ENCODE measurements at regions not wholly inside any gene's neighbourhood (a gene's known extent, or its start where the extent isn't known, plus 50 kb on each side); places are given as distances from the start of the nearest gene placed in this dataset.

DNA sequence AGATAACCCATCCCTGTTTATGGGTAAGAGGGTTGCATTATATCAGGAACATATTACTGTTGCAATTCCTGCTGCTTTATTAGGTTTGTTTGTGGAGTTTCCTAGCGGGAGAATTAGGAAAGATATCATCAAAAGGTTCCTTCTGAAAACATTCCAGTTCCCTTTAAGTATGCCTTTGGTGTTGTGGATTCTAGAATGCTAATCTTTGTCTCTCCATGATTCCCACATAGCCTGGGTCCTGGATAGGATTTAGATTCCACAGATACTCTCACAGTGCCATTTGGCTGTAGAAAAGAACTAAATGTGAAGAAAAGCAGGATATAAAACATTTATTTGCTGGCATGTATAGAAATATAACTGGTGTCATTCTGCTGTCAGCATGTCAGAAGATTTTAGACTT is 338.7 kb downstream of the PCDH18 start:
- DNase-seq = no peak

GRCh38 chr4:137181293-137181899 is 350.9 kb downstream of the PCDH18 start:
- no peak for DNase-seq

DNA sequence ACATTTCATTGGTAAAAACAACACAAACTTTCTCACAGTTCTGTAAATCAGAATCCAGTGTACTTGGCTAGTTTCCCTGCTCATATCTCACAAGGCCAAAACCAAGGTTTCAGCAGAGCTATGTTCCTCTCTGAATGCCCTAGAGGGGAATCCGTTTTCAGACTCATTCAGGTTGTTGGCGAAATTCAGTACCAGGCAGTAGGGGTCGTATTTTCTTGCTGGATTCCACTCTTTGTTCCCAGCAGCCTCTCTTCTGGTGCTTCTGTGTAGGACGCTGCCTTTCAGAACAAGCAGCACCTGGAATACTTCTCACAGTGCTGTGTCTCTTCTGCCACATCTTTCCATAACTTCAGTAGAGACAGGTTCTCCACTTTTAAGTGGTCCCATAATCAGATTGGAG is 351.9 kb downstream of the PCDH18 start:
- DNase-seq = no peak

DNA sequence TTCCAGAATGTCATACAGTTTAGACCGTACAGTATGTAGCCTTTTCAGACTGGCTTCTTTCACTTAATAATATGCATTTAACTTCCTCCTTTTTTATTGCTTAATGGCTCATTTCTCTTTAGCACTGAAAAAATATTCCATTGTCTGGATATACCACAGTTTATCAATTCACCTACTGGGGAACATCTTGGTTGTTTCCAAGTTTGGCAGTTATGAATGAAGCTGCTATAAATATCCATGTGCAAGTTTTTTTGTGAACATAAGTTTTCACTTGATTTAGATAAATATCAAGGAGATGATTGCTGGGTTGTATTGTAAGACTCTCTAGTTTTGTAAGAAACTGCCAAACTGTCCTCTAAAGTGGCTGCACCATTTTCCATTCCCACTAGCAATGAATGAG is 375.5 kb downstream of the PCDH18 start:
- no peak for DNase-seq

DNA sequence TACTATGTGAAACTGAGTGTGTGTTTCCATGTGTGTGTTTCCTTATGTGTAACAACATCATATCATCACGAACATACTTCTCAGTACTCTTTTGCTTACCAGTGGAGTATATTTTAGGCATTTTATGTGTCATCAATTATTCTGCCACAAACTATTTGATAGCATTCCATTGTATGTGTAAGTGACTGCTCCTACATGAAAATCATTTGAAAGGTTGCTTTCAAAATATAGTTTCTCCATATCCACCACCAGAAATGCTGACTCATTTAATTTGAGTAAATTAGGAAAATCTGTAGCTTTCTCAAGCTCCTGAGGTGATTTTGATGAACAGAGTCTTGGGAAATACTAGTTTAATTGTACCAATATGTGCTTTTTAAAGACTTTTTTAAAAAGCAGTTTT is 376.2 kb downstream of the PCDH18 start:
- no peak for DNase-seq

DNA sequence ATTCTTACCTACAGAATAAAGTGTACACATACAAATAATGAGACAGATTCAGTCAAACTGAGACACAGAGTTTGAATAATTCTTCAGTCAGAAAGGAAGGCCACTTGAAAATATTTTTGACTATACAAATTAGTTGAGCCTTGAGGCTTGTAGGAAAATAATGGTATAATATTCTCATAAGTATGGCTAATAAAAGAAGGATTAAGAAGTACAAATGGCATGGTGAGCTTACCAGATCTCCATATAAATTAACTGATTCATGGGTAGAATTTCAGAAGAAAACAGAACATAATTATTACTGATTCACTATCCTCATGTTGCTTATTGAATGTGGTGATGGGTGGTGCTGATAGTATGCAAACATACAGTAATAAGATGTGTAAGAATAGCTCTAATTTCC is 401.1 kb downstream of the PCDH18 start:
- DNase-seq = no peak

DNA sequence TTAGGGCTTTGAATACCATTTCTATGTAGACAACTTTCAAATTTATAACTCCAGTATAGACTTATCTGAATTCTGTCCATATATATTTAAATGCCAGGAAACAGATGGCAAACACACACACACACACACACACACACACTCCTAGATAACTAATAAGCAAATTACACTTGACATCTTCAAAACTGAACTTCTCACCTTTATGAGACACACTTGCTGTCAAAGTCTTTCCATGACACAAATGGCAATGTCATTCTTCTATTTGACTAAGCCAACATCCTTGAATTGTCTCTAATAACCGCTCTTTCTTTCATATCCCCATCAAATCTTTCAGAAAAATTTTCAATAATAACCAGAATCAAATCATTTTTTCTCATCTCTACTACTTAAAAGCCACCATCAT is 402.4 kb downstream of the PCDH18 start:
- no peak for DNase-seq

- DNase-seq = no peak
Measured at GRCh38 chr4:137129441-137129840, 402.9 kb downstream of the PCDH18 start.

- no peak for DNase-seq
Measured at GRCh38 chr4:137125011-137125410, 407.3 kb downstream of the PCDH18 start.

- no peak for DNase-seq
Measured at GRCh38 chr4:137124278-137124932, 407.9 kb downstream of the PCDH18 start.

GRCh38 chr4:137122876-137123275 is 409.4 kb downstream of the PCDH18 start:
- no peak for DNase-seq

DNA sequence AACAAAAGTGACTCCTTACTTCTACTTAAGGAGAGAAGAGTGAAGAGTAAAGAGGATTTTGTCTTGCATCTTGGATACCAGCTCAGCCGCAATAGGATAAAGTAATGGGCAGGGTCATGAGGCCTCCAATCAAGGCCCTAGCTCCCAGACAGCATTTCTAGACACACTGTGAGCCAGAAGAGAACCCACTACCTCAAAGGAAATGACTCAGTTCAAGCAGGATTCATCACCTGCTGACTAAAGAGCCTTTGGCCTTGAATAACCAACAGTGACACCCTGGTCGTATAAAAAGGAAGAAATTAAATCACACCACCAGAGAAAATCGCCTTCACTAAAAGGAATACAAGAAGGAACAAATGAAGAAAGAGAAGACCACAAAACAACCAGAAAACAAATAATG is 416.1 kb downstream of the PCDH18 start:
- no peak for DNase-seq

- no peak for DNase-seq
Measured at GRCh38 chr4:137106733-137107132, 425.6 kb downstream of the PCDH18 start.

DNA sequence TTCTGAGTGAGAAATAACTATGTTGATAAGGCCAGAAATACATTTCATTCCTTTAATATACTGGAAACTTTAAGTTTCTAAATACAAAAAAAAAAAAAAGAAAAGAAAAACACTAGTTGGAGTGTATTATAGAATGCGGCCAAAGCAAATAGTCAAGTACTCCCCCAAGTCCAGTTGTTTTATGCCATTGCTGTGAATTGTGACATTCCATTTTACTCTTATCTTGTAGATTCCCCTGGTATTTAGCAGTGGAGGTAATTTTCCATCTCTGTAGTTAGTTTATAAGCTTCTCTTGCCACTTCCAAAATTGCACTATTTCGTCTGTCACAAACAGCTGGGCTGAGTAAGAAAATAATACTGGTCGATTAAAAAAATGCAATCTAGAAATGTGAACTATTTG is 426.0 kb downstream of the PCDH18 start:
- no peak for DNase-seq

DNA sequence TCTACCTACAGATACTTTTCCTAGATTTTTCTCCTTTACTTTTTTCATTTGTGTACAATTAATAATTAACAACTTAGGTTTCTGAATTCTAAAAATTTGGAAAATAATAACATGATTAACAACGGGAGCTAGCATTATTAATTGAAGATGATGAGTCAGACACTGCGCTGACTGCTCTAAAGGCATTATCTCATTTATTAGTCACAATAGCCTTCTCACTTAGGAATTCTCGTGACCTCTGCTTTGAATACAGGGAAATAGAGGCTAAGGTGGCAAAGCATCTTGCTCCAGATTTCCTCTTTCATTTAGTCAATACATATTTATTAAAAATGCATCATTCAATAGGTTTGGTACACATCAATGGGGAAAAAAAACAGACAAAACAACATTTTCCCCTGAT is 441.3 kb downstream of the PCDH18 start:
- no peak for DNase-seq

DNA sequence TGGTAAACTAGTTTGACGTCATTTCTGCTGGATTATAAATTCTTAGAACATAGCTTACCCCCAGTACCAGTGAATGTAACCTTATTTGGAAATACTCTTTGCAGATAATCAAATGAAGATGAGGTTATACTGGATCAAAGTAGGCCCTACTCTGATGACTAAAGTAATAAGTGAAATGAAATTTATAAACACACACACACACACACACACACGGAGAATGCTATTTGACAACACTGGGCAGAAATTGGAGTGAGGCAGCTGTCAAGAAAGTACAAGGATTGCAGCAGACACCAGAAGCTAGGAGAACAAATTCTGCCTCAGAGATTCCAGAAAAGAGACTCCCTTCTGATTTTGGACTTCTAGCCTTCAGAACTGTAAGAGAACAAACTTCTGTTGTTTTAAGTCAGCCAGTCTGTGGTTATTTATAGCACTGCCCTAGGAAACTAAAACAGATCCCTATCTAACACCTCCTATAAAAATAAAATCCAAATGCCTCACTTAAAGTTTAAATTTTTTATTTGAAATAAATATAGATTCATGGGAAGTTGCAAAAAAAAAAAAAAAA is 448.6 kb downstream of the PCDH18 start:
- no peak for DNase-seq

DNA sequence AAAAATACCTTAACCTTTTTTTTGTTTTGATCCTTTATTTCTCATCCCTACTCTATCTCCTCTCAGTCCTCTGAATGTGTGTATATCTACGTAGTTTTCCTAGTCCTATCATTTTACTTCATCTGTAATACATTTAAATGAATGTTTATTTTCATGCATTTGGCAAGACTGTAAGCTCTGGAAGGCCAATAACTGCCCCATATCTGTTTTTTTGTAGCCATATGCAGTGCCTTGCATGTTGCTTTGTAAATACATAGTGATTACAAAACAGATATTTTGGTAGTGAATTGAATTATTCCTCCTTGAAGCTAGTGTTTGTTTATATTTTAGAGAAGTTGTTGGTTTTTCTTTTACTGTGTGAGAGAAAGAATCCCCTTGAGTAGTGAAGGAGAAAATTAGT is 450.2 kb downstream of the PCDH18 start:
- DNase-seq = no peak

GRCh38 chr4:137076908-137077307 is 455.4 kb downstream of the PCDH18 start:
- no peak for DNase-seq

DNA sequence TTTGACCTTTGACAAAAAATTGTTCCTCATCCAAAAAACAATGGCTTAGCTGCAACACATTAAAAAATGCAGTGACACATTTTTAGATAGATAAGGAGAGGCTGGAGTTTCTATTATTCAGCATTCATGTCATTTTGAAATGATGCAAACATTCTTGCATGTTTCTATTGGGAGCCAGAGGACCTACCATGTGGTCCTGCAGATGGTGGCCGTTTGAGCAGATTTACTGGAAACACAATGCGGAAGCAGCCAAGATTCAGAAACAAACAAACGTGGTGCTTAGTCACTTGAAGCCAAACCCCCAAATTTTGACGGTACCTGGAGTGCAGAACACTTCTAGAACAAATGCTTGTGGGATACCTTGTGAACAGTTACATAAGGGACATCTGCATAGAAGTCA is 456.7 kb downstream of the PCDH18 start:
- no peak for DNase-seq

DNA sequence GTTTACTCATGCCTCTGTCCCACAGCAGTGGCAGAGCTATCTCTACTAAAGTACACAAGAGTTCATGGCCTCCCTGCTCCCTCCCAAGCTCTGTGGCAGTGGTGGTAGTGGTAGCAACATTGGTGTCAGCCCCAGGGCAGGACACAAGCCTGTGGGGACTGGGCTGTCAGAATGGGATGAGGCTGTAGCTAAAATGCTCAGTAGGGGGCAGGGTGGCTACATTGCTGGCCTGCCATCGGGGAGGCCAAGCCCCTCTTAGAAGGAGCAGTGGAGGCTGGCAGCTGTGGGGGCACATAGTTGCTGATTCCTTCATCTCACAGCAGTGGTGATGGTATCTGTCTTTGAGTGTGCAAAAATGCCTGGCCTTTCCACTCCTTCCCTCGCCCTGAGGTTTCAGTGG is 461.7 kb downstream of the PCDH18 start:
- no peak for DNase-seq

DNA sequence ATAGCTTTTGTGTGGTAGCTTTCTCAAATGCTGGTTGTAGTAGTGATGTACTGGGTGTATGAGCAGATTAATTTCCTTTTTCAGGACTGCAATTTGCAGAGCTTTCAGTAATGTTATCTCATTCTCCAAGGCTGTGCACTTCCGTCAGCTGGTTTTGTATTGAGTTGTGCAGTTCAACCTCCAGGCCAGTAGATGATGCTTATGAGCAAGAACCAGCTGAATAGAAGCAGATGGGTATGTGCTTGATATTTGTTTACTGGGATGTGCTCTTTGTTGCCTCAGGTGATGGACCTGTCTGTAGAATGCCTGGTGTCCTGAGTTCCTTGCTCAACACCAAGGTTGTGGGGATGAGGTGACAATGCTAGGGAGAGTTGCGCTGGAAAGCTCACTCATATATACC is 462.8 kb downstream of the PCDH18 start:
- no peak for DNase-seq

DNA sequence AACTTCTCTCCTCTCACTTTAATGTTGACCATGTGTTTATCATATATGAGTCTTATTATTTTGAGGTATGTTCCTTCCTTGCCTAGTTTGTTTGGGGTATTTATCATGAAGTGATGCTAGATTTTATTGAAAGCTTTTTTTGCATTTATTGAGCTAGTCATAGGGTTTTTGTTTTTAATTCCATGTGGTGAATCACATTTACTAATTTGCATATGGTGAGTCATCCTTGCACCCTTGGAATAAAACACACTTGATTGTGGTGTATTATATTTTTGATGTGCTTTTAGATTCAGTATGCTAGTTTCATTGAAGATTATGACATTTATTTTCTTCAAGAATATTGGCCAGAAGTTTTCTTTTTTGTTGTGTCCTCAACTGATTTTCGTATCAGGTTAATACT is 464.6 kb downstream of the PCDH18 start:
- DNase-seq = no peak

DNA sequence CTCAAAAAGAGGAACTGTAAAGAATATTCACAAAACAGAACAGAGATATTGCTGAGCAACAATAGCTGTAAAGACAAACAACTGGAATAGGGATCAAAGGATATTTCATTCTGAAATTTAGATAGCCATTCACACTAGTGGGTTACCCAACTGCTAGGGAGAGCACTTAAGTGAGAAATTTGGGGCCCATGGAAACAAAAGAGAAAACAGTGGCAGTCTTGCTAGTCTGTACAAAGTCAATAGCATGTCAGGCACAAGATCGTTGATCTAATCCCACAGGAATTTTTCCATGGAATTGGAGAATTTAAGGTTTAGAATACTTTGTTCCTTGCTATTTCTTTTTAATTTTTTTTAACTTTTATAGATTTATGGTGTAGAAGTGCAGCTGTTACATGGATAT is 467.0 kb downstream of the PCDH18 start:
- no peak for DNase-seq

GRCh38 chr4:137063961-137064360 is 468.3 kb downstream of the PCDH18 start:
- DNase-seq = no peak

GRCh38 chr4:137043184-137043583 is 489.1 kb downstream of the PCDH18 start:
- DNase-seq = no peak

Data from left hindlimb (tissue), 1 donor.